SK-N-SH (cell line): ENCODE measurements at regions not wholly inside any gene's neighbourhood (a gene's known extent, or its start where the extent isn't known, plus 50 kb on each side); places are given as distances from the start of the nearest gene placed in this dataset.

Source experiments
- CTCF ChIA-PET: fragments of 300-600, 350-600 bp; formaldehyde crosslinking; extraction: SDS; loops from one replicate; lab custom pipeline; 2021; lab: Yijun Ruan, JAX
- POLR2A ChIA-PET: fragments of 350-600 bp; sonication (Branson Sonifier 250); formaldehyde crosslinking; extraction: SDS; loops from one replicate; lab custom pipeline; 2020; ENCODE audit warnings: antibody characterized with exemption, inconsistent platforms; lab: Yijun Ruan, JAX
- DNase-seq: peaks from one replicate; pipeline ENCODE4 v3.0.0; 2012
- H2AFZ ChIP-seq: fragments of 200-600 bp; sonication (generic); 2 replicates; pipeline ENCODE4 v1.8.1; 2016; ENCODE audit warnings: antibody characterized with exemption, mild to moderate bottlenecking, low read depth
- H3F3A ChIP-seq: fragments of 200-600 bp; sonication (generic); replicated peaks from 2 replicates; pipeline ENCODE3; 2016; ENCODE audit warnings: antibody characterized with exemption, mild to moderate bottlenecking; ENCODE audit not compliant: insufficient read depth
- H3K27ac ChIP-seq, 2 experiments: fragments of 200-500 bp in 1 of 2; fragments of 200-600 bp in 1 of 2; sonication (Bioruptor generic) in 1 of 2; sonication (generic), shearing (Covaris generic) in 1 of 2; 2 replicates each; pipeline versions ENCODE4 v1.5.1 to v1.6.1; 2014 to 2016; ENCODE audit warnings: low read depth in 2 of 2, inconsistent platforms in 1 of 2, low read length in 1 of 2, mild to moderate bottlenecking in 1 of 2, mixed read lengths in 1 of 2
- H3K27me3 ChIP-seq: fragments of 200-600 bp; sonication (generic), shearing (Covaris generic); 2 replicates; pipeline ENCODE4 v1.6.1; 2016; ENCODE audit warnings: mixed run types; ENCODE audit not compliant: insufficient read depth
- H3K36me3 ChIP-seq, 2 experiments: fragments of 200-500 bp in 1 of 2; fragments of 200-600 bp in 1 of 2; sonication (Bioruptor generic) in 1 of 2; sonication (generic) in 1 of 2; replicated peaks in 1 of 2; 2 replicates each; pipeline versions ENCODE3 to v1.5.1; 2014 to 2016; ENCODE audit warnings: low read length in 1 of 2, mild to moderate bottlenecking in 1 of 2; ENCODE audit not compliant: insufficient read depth in 2 of 2, control insufficient read depth in 1 of 2
- H3K4me1 ChIP-seq, 2 experiments: fragments of 200-500 bp in 1 of 2; fragments of 200-600 bp in 1 of 2; sonication (Bioruptor generic) in 1 of 2; sonication (generic), shearing (Covaris generic) in 1 of 2; 2 replicates each; pipeline versions ENCODE4 v1.5.1 to v1.6.1; 2014 to 2016; ENCODE audit warnings: low read depth in 1 of 2, low read length in 1 of 2, mixed run types in 1 of 2; ENCODE audit not compliant: insufficient read depth in 2 of 2, control insufficient read depth in 1 of 2
- H3K4me2 ChIP-seq: fragments of 200-600 bp; sonication (generic), shearing (Covaris generic); 2 replicates; pipeline ENCODE4 v1.6.1; 2017; ENCODE audit warnings: mixed run types
- H3K4me3 ChIP-seq, 2 experiments: fragments of 200-500 bp in 1 of 2; fragments of 200-600 bp in 1 of 2; sonication (Bioruptor generic) in 1 of 2; sonication (generic), shearing (Covaris generic) in 1 of 2; 2 replicates each; pipeline versions ENCODE4 v1.5.1 to v1.8.1; 2014 to 2016; ENCODE audit warnings: low read depth in 2 of 2, inconsistent platforms in 1 of 2, low read length in 1 of 2, mild to moderate bottlenecking in 1 of 2, mixed read lengths in 1 of 2, moderate library complexity in 1 of 2
- H3K79me2 ChIP-seq: fragments of 200-600 bp; sonication (generic); 2 replicates; pipeline ENCODE4 v1.8.1; 2017; ENCODE audit warnings: mild to moderate bottlenecking; ENCODE audit not compliant: insufficient read depth
- H3K9ac ChIP-seq: fragments of 200-600 bp; sonication (generic); 2 replicates; pipeline ENCODE4 v1.6.1; 2017; ENCODE audit warnings: mixed run types
- H3K9me2 ChIP-seq: fragments of 200-600 bp; sonication (generic); 2 replicates; pipeline ENCODE4 v1.6.1; 2017; ENCODE audit warnings: mixed run types
- H3K9me3 ChIP-seq: fragments of 200-600 bp; sonication (generic); 2 replicates; pipeline ENCODE4 v1.6.1; 2017; ENCODE audit warnings: mixed run types, mild to moderate bottlenecking, moderate library complexity
- H4K20me1 ChIP-seq: fragments of 200-600 bp; sonication (generic); 2 replicates; pipeline ENCODE4 v1.6.1; 2017; ENCODE audit warnings: mild to moderate bottlenecking, mixed run types; ENCODE audit not compliant: insufficient read depth
- NFIC ChIP-seq: IDR thresholded peaks from 2 replicates; pipeline ENCODE4 v1.4.0; 2012; ENCODE audit warnings: borderline replicate concordance
- REST ChIP-seq: IDR thresholded peaks from 2 replicates; pipeline ENCODE4 v1.6.1; 2012; ENCODE audit warnings: mild to moderate bottlenecking, low read depth, low read length, moderate library complexity
- TAF1 ChIP-seq: IDR thresholded peaks from 2 replicates; pipeline ENCODE4 v1.6.1; 2012; ENCODE audit warnings: low read depth, mild to moderate bottlenecking, low read length, moderate library complexity, borderline replicate concordance
- USF2 ChIP-seq: fragments of 150-350 bp; IDR thresholded peaks from 2 replicates; pipeline ENCODE4 v1.6.1; 2017; ENCODE audit warnings: antibody characterized with exemption, low read length, low read depth, borderline replicate concordance
- WGBS: methylation state at CpG from one replicate; pipeline ENCODE4 v1.1.6; 2017; ENCODE audit warnings: low lambda C conversion rate; 5-methylcytosine and 5-hydroxymethylcytosine counted together
- TF ChIP-seq, protein P1 (sequence below): IDR thresholded peaks from 2 replicates; pipeline ENCODE4 v1.4.0; 2012; ENCODE audit warnings: low read depth

DNA sequence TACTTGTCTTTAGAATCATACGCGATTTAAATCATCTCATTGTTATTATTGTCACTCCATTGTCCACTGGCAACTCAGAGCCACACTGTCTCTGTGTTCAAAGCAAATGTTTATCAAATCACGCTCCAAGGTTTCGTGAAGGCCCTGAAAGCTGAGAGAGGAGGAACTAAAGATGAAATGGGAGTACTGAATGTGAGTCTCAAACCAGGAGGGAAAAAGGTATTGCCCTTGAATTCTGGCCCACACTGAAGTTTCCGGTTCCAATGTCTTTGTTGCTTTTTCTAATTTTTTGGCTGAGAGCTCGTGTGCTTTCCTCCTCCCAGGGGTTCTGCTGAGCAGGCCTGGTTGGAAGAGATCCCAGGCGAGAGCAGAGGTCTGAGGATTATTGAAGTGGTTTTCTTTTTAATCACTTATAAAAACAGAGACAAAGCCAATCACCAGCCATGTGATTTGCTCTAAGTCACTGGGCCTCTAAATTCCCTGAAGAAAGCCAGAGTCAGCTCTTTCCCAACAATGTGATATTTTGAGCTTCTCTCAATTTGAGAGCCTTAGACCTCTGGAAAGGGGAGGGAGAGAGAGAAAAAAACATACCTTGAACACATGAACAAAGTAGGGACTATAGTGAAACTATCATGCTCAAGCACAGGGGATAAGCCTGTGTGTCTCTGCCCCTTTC is 420.8 kb upstream of the GRAMD2B start (continued):
- no peak for TF ChIP-seq TAF1
- TF ChIP-seq USF2 = no peak
- TF ChIP-seq NFIC = peak; percentile 78
- TF ChIP-seq, protein P1, sequence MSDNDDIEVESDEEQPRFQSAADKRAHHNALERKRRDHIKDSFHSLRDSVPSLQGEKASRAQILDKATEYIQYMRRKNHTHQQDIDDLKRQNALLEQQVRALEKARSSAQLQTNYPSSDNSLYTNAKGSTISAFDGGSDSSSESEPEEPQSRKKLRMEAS = no peak

DNA sequence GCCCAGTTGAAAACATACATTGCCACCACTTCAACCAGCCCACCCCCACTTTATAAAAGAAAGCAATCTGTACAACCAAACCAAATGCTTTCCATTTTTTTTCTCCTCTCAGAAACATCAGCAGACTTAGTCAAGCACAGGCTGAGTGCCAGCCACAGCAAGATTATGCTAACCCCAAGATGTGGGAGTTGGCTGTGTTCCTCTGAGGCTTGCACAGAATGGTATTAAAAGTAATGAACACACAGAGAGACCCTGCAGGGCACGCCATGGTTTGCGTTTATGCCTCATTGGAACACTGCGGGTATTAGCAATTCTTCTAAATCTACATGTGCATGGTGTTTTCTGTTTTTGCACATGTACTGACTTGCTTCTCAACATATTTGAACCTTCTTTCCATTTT is 419.9 kb upstream of the GRAMD2B start:
- POLR2A ChIA-PET = no interaction called here
- WGBS = 67% methylated on average over 3 of the region's 3 CpGs

More for the DNA sequence above, 419.9 kb upstream of the GRAMD2B start:
- Histone ChIP-seq H3K79me2 (no peaks in the 10 kb centered on the region), H3K4me1 (peaks cover 7 to 10% of the 10 kb centered on the region in 2 experiments; a peak in 3 of 4 replicates), H3K27ac (peak overlapping the region; percentile 65 to 89; a peak in 3 of 4 replicates), H3K9me2 (no peaks in the 10 kb centered on the region), H3K36me3 (no peaks in the 10 kb centered on the region), H3K9ac (no peak overlapping the region), H3K4me2 (peak overlapping the region; percentile 18; the same call in 1 of the 2 replicates), H3F3A (peaks cover 3% of the 10 kb centered on the region), H4K20me1 (no peaks in the 10 kb centered on the region), H3K9me3 (no peaks in the 10 kb centered on the region), H3K4me3 (no peak overlapping the region), H3K27me3 (no peaks in the 10 kb centered on the region), H2AFZ (no peak overlapping the region)
- TF ChIP-seq REST (no peak), NFIC (peak; percentile 35; the same call in 1 of the 2 replicates)
- CTCF ChIA-PET = no interaction called here
- no peak for DNase-seq
